HG03439 (cell line): ENCODE measurements at regions not wholly inside any gene's neighbourhood (a gene's known extent, or its start where the extent isn't known, plus 50 kb on each side); places are given as distances from the start of the nearest gene placed in this dataset.
A peak's percentile ranks its signal among the peaks of the same experiment; 100 is the strongest.

Experiments
- ATAC-seq: cut with Tn5 transposase; IDR thresholded peaks from one replicate; pipeline ENCODE4 v1.9.1; 2021; ENCODE audit warnings: mild to moderate bottlenecking, moderate library complexity; ENCODE audit not compliant: unreplicated experiment

GRCh38 chr3:118548434-118548833 is 486.2 kb downstream of the IGSF11 start:
- no peak for ATAC-seq

GRCh38 chr3:118550122-118550521 is 484.5 kb downstream of the IGSF11 start:
- no peak for ATAC-seq

- ATAC-seq, result no peak
These were observed 484.1 kb downstream of the IGSF11 start for GRCh38 chr3:118550556-118550955.

GRCh38 chr3:118554148-118554838 is 480.4 kb downstream of the IGSF11 start:
- ATAC-seq, result no peak

GRCh38 chr3:118556983-118557382 is 477.7 kb downstream of the IGSF11 start:
- no peak for ATAC-seq

- no peak for ATAC-seq
These were observed 477.1 kb downstream of the IGSF11 start for GRCh38 chr3:118557513-118557912.

- no peak for ATAC-seq
These were observed 475.4 kb downstream of the IGSF11 start for GRCh38 chr3:118559286-118559685.

GRCh38 chr3:118564800-118565199 is 469.8 kb downstream of the IGSF11 start:
- no peak for ATAC-seq

- no peak for ATAC-seq
These were observed 460.7 kb downstream of the IGSF11 start for GRCh38 chr3:118573912-118574311.

- no peak for ATAC-seq
These were observed 457.4 kb downstream of the IGSF11 start for GRCh38 chr3:118577055-118577777.

- ATAC-seq, result no peak
These were observed 456.1 kb downstream of the IGSF11 start for GRCh38 chr3:118578559-118578958.

- ATAC-seq, result no peak
These were observed 447.5 kb downstream of the IGSF11 start for GRCh38 chr3:118587037-118587741.

- no peak for ATAC-seq
These were observed 446.8 kb downstream of the IGSF11 start for GRCh38 chr3:118587847-118588246.

- ATAC-seq, result no peak
These were observed 441.4 kb downstream of the IGSF11 start for GRCh38 chr3:118593277-118593670.

- no peak for ATAC-seq
These were observed 437.5 kb downstream of the IGSF11 start for GRCh38 chr3:118597184-118597583.

GRCh38 chr3:118607915-118608820 is 426.5 kb downstream of the IGSF11 start:
- no peak for ATAC-seq

- ATAC-seq, result no peak
These were observed 416.2 kb downstream of the IGSF11 start for GRCh38 chr3:118618247-118619040.

- no peak for ATAC-seq
These were observed 408.2 kb downstream of the IGSF11 start for GRCh38 chr3:118626453-118626852.

- ATAC-seq, result peak; percentile 98
These were observed 405.8 kb downstream of the IGSF11 start for GRCh38 chr3:118628704-118629341.

- no peak for ATAC-seq
These were observed 404.8 kb downstream of the IGSF11 start for GRCh38 chr3:118629821-118630220.
